ENCODE measurements at regions not wholly inside any gene's neighbourhood (a gene's known extent, or its start where the extent isn't known, plus 50 kb on each side); places are given as distances from the start of the nearest gene placed in this dataset.

DNA sequence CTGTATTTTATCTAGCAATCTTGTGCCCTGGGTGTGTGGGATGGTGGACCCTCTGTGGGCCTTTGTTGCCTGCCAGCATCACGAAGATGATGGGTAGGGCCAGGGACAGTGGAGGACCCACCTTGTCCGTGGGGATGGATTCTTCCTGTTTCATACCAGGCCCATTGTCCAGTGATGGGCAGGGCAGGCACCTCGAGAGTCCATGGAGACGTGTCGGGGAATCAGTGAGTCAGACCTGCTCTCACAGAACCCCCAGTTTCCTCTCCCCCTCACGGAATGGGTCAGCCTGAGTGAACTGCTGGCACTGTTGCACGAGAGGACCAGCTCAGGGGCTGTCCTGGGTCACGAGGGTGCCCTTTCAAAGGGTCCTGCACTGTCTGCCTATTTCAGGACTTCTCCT lies 401.2 kb downstream of the RPS24 start:
- 85 to 94% (median 89%) methylated on average over 8 of the region's 8 CpGs for WGBS, 3 donors
- Histone ChIP-seq H3K4me1 (ENCODE audit: insufficient read depth) (no peaks in the 10 kb centered on the region), H3K9me3 (no peaks in the 10 kb centered on the region), H3K27me3 (no peaks in the 10 kb centered on the region), H3K27ac (no peak overlapping the region), H3K36me3 (no peaks in the 10 kb centered on the region), H3K4me3 (no peak overlapping the region)
- peak in 1 of 5 donors; percentile 10 for DNase-seq
- intact Hi-C loops (cut with DNase I) = loop anchor here in 1 of 4 donors (10.0 kb wide), 1 partner anchor 760 kb away; no protein-coding TSS in a partner anchor
- no peak for TF ChIP-seq POLR2A (IDR thresholded peaks at IDR 0.05)
- TF ChIP-seq, protein P1, sequence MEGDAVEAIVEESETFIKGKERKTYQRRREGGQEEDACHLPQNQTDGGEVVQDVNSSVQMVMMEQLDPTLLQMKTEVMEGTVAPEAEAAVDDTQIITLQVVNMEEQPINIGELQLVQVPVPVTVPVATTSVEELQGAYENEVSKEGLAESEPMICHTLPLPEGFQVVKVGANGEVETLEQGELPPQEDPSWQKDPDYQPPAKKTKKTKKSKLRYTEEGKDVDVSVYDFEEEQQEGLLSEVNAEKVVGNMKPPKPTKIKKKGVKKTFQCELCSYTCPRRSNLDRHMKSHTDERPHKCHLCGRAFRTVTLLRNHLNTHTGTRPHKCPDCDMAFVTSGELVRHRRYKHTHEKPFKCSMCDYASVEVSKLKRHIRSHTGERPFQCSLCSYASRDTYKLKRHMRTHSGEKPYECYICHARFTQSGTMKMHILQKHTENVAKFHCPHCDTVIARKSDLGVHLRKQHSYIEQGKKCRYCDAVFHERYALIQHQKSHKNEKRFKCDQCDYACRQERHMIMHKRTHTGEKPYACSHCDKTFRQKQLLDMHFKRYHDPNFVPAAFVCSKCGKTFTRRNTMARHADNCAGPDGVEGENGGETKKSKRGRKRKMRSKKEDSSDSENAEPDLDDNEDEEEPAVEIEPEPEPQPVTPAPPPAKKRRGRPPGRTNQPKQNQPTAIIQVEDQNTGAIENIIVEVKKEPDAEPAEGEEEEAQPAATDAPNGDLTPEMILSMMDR (IDR thresholded peaks at IDR 0.05) = no peak
- no peak for TF ChIP-seq EP300 (IDR thresholded peaks at IDR 0.05)

DNA sequence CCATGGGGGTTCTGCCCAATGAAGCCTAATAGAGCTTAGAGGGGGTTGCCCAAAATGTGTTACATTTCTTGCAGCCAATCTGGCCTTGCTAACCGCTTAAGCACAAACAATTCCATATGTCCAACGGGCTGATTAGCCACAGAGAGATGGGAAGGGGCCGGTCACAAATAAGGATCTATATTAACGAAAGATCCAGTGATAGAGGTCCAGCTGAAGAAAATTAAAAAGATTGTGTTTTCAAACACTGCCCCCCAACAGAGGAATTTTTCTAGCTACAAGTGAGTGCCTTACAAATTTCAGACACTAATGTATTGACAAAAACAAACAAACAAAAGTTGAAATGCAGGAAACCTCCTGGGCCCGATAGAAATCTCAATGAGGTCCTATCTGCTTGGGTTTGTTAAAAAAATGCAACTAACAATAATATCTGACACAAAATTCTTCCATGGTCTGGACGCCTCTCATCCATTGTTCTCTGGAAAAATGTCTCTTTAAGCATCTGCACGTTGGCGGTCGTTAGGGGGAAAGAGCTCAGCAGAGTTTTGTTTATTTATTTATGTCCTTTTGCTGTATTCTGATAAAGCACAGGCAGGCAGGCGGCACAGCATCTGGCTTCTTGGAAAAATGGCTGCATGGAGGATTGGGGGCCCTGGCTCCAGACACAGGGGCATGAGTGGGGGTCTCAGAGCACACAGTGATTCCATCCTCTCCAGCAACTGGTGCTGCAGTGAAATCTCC lies 402.0 kb downstream of the RPS24 start:
- Histone ChIP-seq H3K9me3 (no peaks in the 10 kb centered on the region), H3K4me3 (no peak overlapping the region), H3K4me1 (ENCODE audit: insufficient read depth) (no peaks in the 10 kb centered on the region), H3K27me3 (no peaks in the 10 kb centered on the region), H3K36me3 (no peaks in the 10 kb centered on the region), H3K27ac (no peak overlapping the region)
- DNase-seq = no peak
- WGBS, 3 donors = 72 to 79% (median 79%) methylated on average over 10 of the region's 10 CpGs
- TF ChIP-seq, protein P1 (IDR thresholded peaks at IDR 0.05) = no peak
- TF ChIP-seq EP300 (IDR thresholded peaks at IDR 0.05) (no peak), POLR2A (IDR thresholded peaks at IDR 0.05) (no peak)
- intact Hi-C loops (cut with DNase I) = loop anchor here in 1 of 4 donors (10.0 kb wide), 1 partner anchor 759 kb away; no protein-coding TSS in a partner anchor

DNA sequence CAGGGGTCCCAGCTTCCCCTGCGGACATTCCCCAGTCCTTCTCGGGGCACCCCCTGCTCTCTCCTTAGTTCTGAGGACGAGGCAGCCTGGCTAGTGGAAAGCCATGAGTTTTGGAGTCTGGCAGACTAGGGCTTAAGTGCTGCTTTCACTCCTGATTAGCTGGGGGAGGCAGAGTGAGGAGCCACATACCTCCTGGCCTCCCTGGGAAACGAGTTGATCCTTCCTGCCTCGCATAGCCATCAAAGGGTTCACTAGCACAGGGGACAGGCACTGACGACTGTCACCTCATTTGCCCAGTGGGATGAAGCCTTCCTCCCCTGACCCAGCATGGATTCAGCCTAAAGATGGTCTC lies 402.5 kb downstream of the RPS24 start:
- H3K27me3 ChIP-seq = no peaks in the 10 kb centered on the region
- H3K4me1 ChIP-seq (ENCODE audit: insufficient read depth) = no peaks in the 10 kb centered on the region
- no peak overlapping the region for H3K4me3 ChIP-seq
- intact Hi-C loops (cut with DNase I) = loop anchor here in 1 of 4 donors (10.0 kb wide), 1 partner anchor 759 kb away; no protein-coding TSS in a partner anchor
- TF ChIP-seq, protein P1 (IDR thresholded peaks at IDR 0.05) = no peak
- TF ChIP-seq POLR2A (IDR thresholded peaks at IDR 0.05) = no peak
- no peak for TF ChIP-seq EP300 (IDR thresholded peaks at IDR 0.05)
- H3K9me3 ChIP-seq = no peaks in the 10 kb centered on the region
- H3K36me3 ChIP-seq = no peaks in the 10 kb centered on the region
- no peak overlapping the region for H3K27ac ChIP-seq
- 66 to 89% (median 81%) methylated on average over 6 of the region's 6 CpGs for WGBS, 3 donors
- peak in 1 of 5 donors; percentile 3 for DNase-seq

DNA sequence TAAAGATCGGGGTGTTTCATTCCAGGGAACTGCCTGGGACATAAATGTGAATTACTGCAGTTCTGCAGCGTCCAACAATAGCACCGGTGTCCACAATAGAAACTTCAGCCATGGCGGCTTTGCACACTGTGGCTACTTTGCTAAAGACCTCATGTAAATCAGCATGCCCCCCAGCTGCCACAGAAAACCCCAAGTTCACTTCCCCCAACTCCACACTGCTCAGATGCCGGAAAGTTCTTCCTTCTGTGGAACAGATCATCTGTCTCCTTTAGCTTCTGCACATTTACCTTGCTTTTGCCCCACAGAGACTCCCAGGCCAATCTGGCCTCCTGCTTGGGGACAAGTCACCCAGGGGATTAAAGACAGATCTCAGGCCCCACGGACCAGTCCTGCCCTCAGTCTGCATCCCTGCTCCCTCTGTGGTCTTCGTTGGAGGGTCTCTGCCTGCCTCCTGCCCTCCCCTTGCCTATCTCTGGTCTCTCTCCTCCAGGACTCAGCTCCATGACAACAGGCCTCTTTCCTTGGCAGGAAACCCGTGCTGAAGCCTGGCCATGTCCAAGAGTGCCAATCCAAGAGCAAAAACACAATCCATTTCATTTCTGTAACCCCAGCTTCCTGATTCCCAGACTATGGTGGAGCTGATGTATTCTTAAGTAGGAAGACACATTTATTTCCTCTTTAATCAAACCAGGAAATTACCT lies 403.2 kb downstream of the RPS24 start:
- peak in 1 of 5 donors; percentile 10 for DNase-seq
- H3K9me3 ChIP-seq = no peaks in the 10 kb centered on the region
- H3K27ac ChIP-seq = no peak overlapping the region
- H3K4me3 ChIP-seq = no peak overlapping the region
- intact Hi-C loops (cut with DNase I) = loop anchor here in 1 of 4 donors (10.0 kb wide), 1 partner anchor 758 kb away; no protein-coding TSS in a partner anchor
- no peaks in the 10 kb centered on the region for H3K4me1 ChIP-seq (ENCODE audit: insufficient read depth)
- TF ChIP-seq EP300 (IDR thresholded peaks at IDR 0.05) = no peak
- no peak for TF ChIP-seq POLR2A (IDR thresholded peaks at IDR 0.05)
- TF ChIP-seq, protein P1 (IDR thresholded peaks at IDR 0.05) = no peak
- WGBS, 3 donors = 69 to 85% (median 78%) methylated on average over 8 of the region's 8 CpGs
- H3K27me3 ChIP-seq = no peaks in the 10 kb centered on the region
- H3K36me3 ChIP-seq = no peaks in the 10 kb centered on the region
